CD8-positive, alpha-beta memory T cell (primary cell): ENCODE measurements at regions not wholly inside any gene's neighbourhood (a gene's known extent, or its start where the extent isn't known, plus 50 kb on each side); places are given as distances from the start of the nearest gene placed in this dataset.

ENCODE experiments used
- CTCF ChIA-PET: fragments of 350-600 bp; sonication (Branson Sonifier 250); formaldehyde crosslinking; loops from one replicate; lab custom pipeline; 2021; ENCODE audit warnings: antibody characterized with exemption; lab: Charles Lee
- POLR2A ChIA-PET: fragments of 350-600 bp; sonication (Branson Sonifier 250); formaldehyde crosslinking; loops from one replicate; lab custom pipeline; 2021; ENCODE audit warnings: antibody characterized with exemption; lab: Charles Lee
- DNase-seq, 5 donors: peaks; one replicate each; pipeline versions ENCODE4 v3.0.0 to v3.0.0-alpha.2; 2020 to 2022; ENCODE audit warnings: mixed read lengths in 1 of 5
- H3K27ac ChIP-seq: one replicate; pipeline ENCODE4 v1.7.0; 2013; ENCODE audit warnings: low read depth, mild to moderate bottlenecking, low read length, moderate library complexity
- H3K27me3 ChIP-seq: 2 replicates; pipeline ENCODE4 v1.7.0; 2013; ENCODE audit warnings: low read length, mild to moderate bottlenecking; ENCODE audit not compliant: insufficient read depth, poor library complexity, severe bottlenecking
- H3K36me3 ChIP-seq: 2 replicates; pipeline ENCODE4 v1.7.0; 2013; ENCODE audit warnings: mild to moderate bottlenecking, low read length, moderate library complexity; ENCODE audit not compliant: insufficient read depth
- H3K4me1 ChIP-seq: 2 replicates; pipeline ENCODE4 v1.7.0; 2013; ENCODE audit warnings: mild to moderate bottlenecking, low read length, moderate library complexity; ENCODE audit not compliant: insufficient read depth
- H3K4me3 ChIP-seq: 2 replicates; pipeline ENCODE4 v1.7.0; 2013; ENCODE audit warnings: mild to moderate bottlenecking, low read length
- H3K9me3 ChIP-seq: 2 replicates; pipeline ENCODE4 v1.7.0; 2013; ENCODE audit warnings: mild to moderate bottlenecking, low read length
- H3K27ac Mint-ChIP-seq, 8 donors: one replicate each; pipeline ENCODE4 v1.8.0; 2020 to 2021; ENCODE audit warnings: mixed read lengths in 8 of 8, mild to moderate bottlenecking in 6 of 8, inconsistent platforms in 3 of 8, moderate library complexity in 3 of 8
- H3K27me3 Mint-ChIP-seq, 2 donors: one replicate each; pipeline ENCODE4 v1.8.0; 2020 to 2021; ENCODE audit warnings: mixed read lengths in 2 of 2, mild to moderate bottlenecking in 1 of 2, moderate library complexity in 1 of 2
- H3K36me3 Mint-ChIP-seq, 3 donors: one replicate each; pipeline ENCODE4 v1.8.0; 2020 to 2021; ENCODE audit warnings: mixed read lengths in 3 of 3, inconsistent platforms in 1 of 3, mild to moderate bottlenecking in 1 of 3
- H3K4me1 Mint-ChIP-seq, 3 donors: one replicate each; pipeline ENCODE4 v1.8.0; 2020 to 2021; ENCODE audit warnings: mixed read lengths in 3 of 3, inconsistent platforms in 1 of 3, mild to moderate bottlenecking in 1 of 3
- H3K4me3 Mint-ChIP-seq, 7 donors: one replicate each; pipeline ENCODE4 v1.8.0; 2020 to 2021; ENCODE audit warnings: mixed read lengths in 7 of 7, mild to moderate bottlenecking in 6 of 7, moderate library complexity in 4 of 7, inconsistent platforms in 2 of 7
- H3K9me3 Mint-ChIP-seq, 5 donors: one replicate each; pipeline ENCODE4 v1.8.0; 2020 to 2022; ENCODE audit warnings: mixed read lengths in 5 of 5, mild to moderate bottlenecking in 3 of 5, moderate library complexity in 2 of 5, inconsistent platforms in 1 of 5

- peak overlapping the region; percentile 93 to 99 (median 96) for H3K27ac Mint-ChIP-seq
- peaks cover 0 to 2% (median 0%) of the 10 kb centered on the region in 3 donors for H3K36me3 Mint-ChIP-seq
- peaks cover 16 to 22% (median 21%) of the 10 kb centered on the region in 3 donors for H3K4me1 Mint-ChIP-seq
These were observed 92.0 kb upstream of the INSIG1 start for GRCh38 chr7:155205368-155206317.

GRCh38 chr7:155206318-155207020, 91.2 kb upstream of the INSIG1 start:
- peaks cover 16 to 22% (median 21%) of the 10 kb centered on the region in 3 donors for H3K4me1 Mint-ChIP-seq
- no peaks in the 10 kb centered on the region for H3K9me3 Mint-ChIP-seq
- H3K27ac Mint-ChIP-seq = peak overlapping the region; percentile 93 to 99 (median 96)
- no peaks in the 10 kb centered on the region for H3K27me3 Mint-ChIP-seq
- peaks cover 0 to 2% (median 0%) of the 10 kb centered on the region in 3 donors for H3K36me3 Mint-ChIP-seq
- Histone ChIP-seq H3K27me3 (no peaks in the 10 kb centered on the region), H3K36me3 (no peaks in the 10 kb centered on the region), H3K4me3 (peak overlapping the region; percentile 70), H3K9me3 (no peaks in the 10 kb centered on the region), H3K27ac (peak overlapping the region; percentile 91), H3K4me1 (peaks cover 22% of the 10 kb centered on the region)
- CTCF ChIA-PET = interaction anchor here (2.5 to 4.4 kb wide), 3 partner anchors 8 to 138 kb away, joined by 9 to 34 read pairs (median 22); no protein-coding TSS in a partner anchor
- DNase-seq = peak in 4 of 5 donors; percentile 33 to 76 (median 49)
- POLR2A ChIA-PET = interaction anchor here (3.5 kb wide), 1 partner anchor 92 kb away, joined by 67 read pairs; the partner anchor contains the start of gene INSIG1
- peak overlapping the region; percentile 84 to 89 (median 87) for H3K4me3 Mint-ChIP-seq

More at GRCh38 chr7:155205368-155206317, 92.0 kb upstream of the INSIG1 start:
- peak overlapping the region; percentile 84 to 89 (median 87) for H3K4me3 Mint-ChIP-seq
- CTCF ChIA-PET = interaction anchor here (1.3 to 4.4 kb wide), 7 partner anchors 9 to 278 kb away, joined by 4 to 34 read pairs (median 9); partner anchors contain the start of gene INSIG1
- Histone ChIP-seq H3K27me3 (no peaks in the 10 kb centered on the region), H3K4me1 (peaks cover 22% of the 10 kb centered on the region), H3K4me3 (peak overlapping the region; percentile 70), H3K27ac (peak overlapping the region; percentile 91), H3K36me3 (no peaks in the 10 kb centered on the region), H3K9me3 (no peaks in the 10 kb centered on the region)
- peak; percentile 70 to 95 (median 81) for DNase-seq
- POLR2A ChIA-PET = interaction anchor here (1.0 to 3.5 kb wide), 3 partner anchors 92 to 278 kb away, joined by 4 to 67 read pairs (median 5); partner anchors contain the start of genes INSIG1 and PAXIP1
- no peaks in the 10 kb centered on the region for H3K9me3 Mint-ChIP-seq
- H3K27me3 Mint-ChIP-seq = no peaks in the 10 kb centered on the region

DNA sequence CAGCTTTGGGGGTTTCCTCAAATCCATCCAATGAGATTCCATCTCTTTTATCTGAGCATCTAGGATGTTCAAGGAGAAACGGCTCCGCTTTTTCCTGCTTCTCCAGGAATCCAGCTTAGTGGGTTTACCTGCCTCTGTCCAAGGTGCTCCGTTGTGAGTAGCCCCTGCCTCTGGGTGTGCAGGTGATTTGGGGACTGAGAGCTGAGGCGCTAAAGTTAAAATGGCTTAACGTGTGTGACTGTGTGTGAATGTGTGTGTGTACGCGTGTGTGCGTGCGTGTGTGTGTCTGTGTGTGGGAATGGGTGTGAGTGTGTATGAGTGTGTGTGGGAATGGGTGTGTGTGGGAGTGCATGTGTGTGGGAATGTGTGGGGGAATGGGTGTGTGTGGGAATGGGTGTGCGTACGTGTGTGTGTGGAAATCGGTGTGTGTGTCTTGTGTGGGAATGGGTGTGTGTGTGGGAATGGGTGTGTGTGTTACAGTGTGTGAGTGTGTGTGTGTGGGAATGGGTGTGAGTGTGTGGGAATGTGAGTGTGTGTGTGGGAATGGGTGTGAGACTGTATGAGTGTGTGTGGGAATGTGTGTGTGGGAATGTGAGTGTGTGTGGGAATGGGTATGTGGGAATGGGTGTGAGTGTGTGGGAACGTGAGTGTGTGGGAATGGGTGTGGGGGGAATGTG, 90.2 kb upstream of the INSIG1 start:
- no peaks in the 10 kb centered on the region for H3K27me3 ChIP-seq
- ChIA-PET POLR2A (interaction anchor here (3.5 kb wide), 1 partner anchor 91 kb away, joined by 67 read pairs; the partner anchor contains the start of gene INSIG1), CTCF (interaction anchor here (4.4 kb wide), 1 partner anchor 137 kb away, joined by 34 read pairs; no protein-coding TSS in a partner anchor)
- no peak overlapping the region for H3K27ac ChIP-seq
- peak overlapping the region in 1 of 7 donors; percentile 20 for H3K4me3 Mint-ChIP-seq
- H3K4me1 Mint-ChIP-seq = peaks cover 16 to 22% (median 21%) of the 10 kb centered on the region in 3 donors
- H3K36me3 Mint-ChIP-seq = peaks cover 0 to 2% (median 0%) of the 10 kb centered on the region in 3 donors
- peaks cover 22% of the 10 kb centered on the region for H3K4me1 ChIP-seq
- peak overlapping the region in 6 of 8 donors; percentile 44 to 99 (median 86) for H3K27ac Mint-ChIP-seq
- no peak for DNase-seq
- no peak overlapping the region for H3K4me3 ChIP-seq
- no peaks in the 10 kb centered on the region for H3K9me3 ChIP-seq
- H3K36me3 ChIP-seq = no peaks in the 10 kb centered on the region
- no peaks in the 10 kb centered on the region for H3K27me3 Mint-ChIP-seq
- H3K9me3 Mint-ChIP-seq = no peaks in the 10 kb centered on the region

DNA sequence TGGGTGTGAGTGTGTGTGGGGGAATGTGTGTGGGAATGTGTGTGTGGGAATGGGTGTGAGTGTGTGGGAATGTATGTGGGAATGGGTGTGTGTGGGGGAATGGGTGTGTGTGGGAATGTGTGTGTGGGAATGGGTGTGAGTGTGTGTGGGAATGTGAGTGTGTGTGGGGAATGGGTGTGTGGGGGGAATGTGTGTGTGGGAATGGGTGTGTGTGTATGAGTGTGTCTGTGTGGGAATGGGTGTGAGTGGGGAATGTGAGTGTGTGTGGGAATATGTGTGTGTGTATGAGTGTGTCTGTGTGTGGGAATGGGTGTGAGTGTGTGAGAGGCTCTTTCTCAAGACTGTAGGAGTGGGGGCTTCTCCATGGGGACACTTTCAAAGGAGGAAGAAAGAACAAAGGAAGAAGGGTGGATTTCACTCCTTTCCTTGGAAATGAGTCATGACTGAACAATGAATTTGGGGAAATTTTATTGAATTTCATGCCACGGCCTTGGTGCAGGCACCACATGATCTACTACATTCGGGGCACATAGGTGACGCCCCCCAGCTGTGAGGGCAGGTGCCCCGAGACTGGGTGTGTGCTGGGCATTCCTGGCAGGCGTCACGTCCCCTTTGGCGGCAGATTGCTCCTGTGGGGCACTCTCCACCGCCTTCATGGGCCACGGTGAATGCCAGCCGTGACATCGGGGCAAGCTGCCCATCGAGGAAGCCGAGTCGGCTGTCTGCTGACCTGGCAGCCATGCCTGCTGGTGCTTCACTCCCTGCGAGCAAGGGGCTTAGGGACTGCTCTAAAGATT, 88.8 kb upstream of the INSIG1 start:
- H3K27me3 Mint-ChIP-seq = peaks cover 0 to 5% of the 10 kb centered on the region in 2 donors
- CTCF ChIA-PET = no interaction called here
- H3K4me1 Mint-ChIP-seq = peaks cover 16 to 22% (median 21%) of the 10 kb centered on the region in 3 donors

GRCh38 chr7:155209478-155210319, 88.0 kb upstream of the INSIG1 start:
- H3K36me3 Mint-ChIP-seq = peaks cover 0 to 2% (median 0%) of the 10 kb centered on the region in 3 donors
- Histone ChIP-seq H3K27ac (no peak overlapping the region), H3K4me1 (peaks cover 20% of the 10 kb centered on the region), H3K36me3 (no peaks in the 10 kb centered on the region), H3K4me3 (no peak overlapping the region), H3K27me3 (no peaks in the 10 kb centered on the region), H3K9me3 (no peaks in the 10 kb centered on the region)
- peak overlapping the region in 4 of 8 donors; percentile 30 to 75 (median 68) for H3K27ac Mint-ChIP-seq
- DNase-seq = peak in 1 of 5 donors; percentile 52
- ChIA-PET POLR2A (no interaction called here), CTCF (interaction anchor here (0.6 kb wide), 1 partner anchor 135 kb away, joined by 3 read pairs; no protein-coding TSS in a partner anchor)
- peaks cover 16 to 22% (median 21%) of the 10 kb centered on the region in 3 donors for H3K4me1 Mint-ChIP-seq
- H3K27me3 Mint-ChIP-seq = peaks cover 3 to 5% of the 10 kb centered on the region in 2 donors
- no peaks in the 10 kb centered on the region for H3K9me3 Mint-ChIP-seq
- no peak overlapping the region for H3K4me3 Mint-ChIP-seq

More for the DNA sequence above, 88.8 kb upstream of the INSIG1 start:
- no peak for DNase-seq
- H3K27me3 ChIP-seq = no peaks in the 10 kb centered on the region
- Mint-ChIP-seq H3K9me3 (no peaks in the 10 kb centered on the region), H3K4me3 (no peak overlapping the region), H3K27ac (peak overlapping the region in 1 of 8 donors; percentile 72), H3K36me3 (peaks cover 0 to 2% (median 0%) of the 10 kb centered on the region in 3 donors)
- POLR2A ChIA-PET = no interaction called here
- no peaks in the 10 kb centered on the region for H3K36me3 ChIP-seq
- H3K27ac ChIP-seq = no peak overlapping the region
- H3K4me3 ChIP-seq = no peak overlapping the region
- no peaks in the 10 kb centered on the region for H3K9me3 ChIP-seq
- H3K4me1 ChIP-seq = peaks cover 22% of the 10 kb centered on the region

DNA sequence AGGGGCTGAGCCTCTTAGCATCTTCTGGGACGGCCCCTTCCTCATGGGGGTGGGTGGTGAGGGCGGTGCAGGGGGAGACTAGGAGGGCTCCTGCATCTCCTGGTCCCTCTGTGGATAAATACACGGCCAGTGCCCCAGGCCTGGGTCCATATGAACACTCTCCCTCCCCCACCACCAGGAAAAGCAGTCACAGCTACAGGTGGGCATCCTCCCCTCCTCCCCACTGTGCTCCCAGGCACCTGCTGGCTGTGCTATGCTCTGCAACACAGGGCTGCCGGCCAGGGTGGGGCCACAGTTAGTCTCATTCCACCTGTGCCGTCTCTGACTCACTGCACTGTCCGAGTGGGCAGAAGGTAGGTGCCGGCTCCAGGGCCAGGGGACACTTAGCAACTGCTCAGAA, 87.3 kb upstream of the INSIG1 start:
- H3K36me3 Mint-ChIP-seq = peaks cover 0 to 2% (median 0%) of the 10 kb centered on the region in 3 donors
- no peak for DNase-seq
- H3K9me3 Mint-ChIP-seq = no peaks in the 10 kb centered on the region
- H3K4me3 Mint-ChIP-seq = no peak overlapping the region
- H3K27ac Mint-ChIP-seq = peak overlapping the region in 1 of 8 donors; percentile 43
- Histone ChIP-seq H3K36me3 (no peaks in the 10 kb centered on the region), H3K4me1 (peaks cover 16% of the 10 kb centered on the region), H3K4me3 (no peak overlapping the region), H3K27ac (no peak overlapping the region), H3K9me3 (no peaks in the 10 kb centered on the region), H3K27me3 (no peaks in the 10 kb centered on the region)
- ChIA-PET CTCF (interaction anchor here (0.6 kb wide), 1 partner anchor 134 kb away, joined by 3 read pairs; no protein-coding TSS in a partner anchor), POLR2A (no interaction called here)
- H3K27me3 Mint-ChIP-seq = peaks cover 3 to 5% of the 10 kb centered on the region in 2 donors
- peaks cover 11 to 15% (median 15%) of the 10 kb centered on the region in 3 donors for H3K4me1 Mint-ChIP-seq
